Body of pancreas (tissue), 4 donors: ENCODE measurements at regions not wholly inside any gene's neighbourhood (a gene's known extent, or its start where the extent isn't known, plus 50 kb on each side); places are given as distances from the start of the nearest gene placed in this dataset.

Experiments
- POLR2A ChIP-seq, 3 donors: fragments of 450-650 bp; IDR thresholded peaks; one replicate each; pipeline ENCODE4 v1.6.1; 2016; ENCODE audit warnings: antibody characterized with exemption in 3 of 3, mild to moderate bottlenecking in 2 of 3
- TF ChIP-seq, protein P1 (sequence below), 7 experiments: fragments of 450-650 bp in 4 of 7; fragments of 200-600 bp in 3 of 7; sonication (generic) in 3 of 7; IDR thresholded peaks; one replicate each; pipeline ENCODE4 v1.5.1; 2016 to 2019; ENCODE audit warnings: antibody characterized with exemption in 7 of 7

DNA sequence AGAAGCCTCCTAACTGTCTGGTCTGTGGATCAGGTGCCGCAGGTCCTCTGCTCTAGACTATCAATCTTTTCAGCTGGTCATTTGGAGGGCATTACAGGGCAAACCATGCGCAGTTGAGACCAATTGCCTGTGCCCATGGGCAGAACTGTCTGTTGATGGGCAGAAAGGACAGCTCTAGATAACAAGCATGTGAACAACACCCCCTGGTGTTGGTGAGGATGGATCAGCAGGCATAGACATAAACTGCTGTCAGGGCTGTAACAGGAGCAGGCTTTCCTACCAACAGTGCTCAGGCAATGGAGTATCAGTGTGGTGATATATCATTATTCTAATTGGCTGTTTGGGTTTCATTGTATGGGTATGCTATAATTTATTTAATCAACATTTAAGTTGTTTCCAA lies 104.7 kb upstream of the KL start:
- TF ChIP-seq POLR2A (IDR thresholded peaks at IDR 0.05) = no peak
- TF ChIP-seq, protein P1, sequence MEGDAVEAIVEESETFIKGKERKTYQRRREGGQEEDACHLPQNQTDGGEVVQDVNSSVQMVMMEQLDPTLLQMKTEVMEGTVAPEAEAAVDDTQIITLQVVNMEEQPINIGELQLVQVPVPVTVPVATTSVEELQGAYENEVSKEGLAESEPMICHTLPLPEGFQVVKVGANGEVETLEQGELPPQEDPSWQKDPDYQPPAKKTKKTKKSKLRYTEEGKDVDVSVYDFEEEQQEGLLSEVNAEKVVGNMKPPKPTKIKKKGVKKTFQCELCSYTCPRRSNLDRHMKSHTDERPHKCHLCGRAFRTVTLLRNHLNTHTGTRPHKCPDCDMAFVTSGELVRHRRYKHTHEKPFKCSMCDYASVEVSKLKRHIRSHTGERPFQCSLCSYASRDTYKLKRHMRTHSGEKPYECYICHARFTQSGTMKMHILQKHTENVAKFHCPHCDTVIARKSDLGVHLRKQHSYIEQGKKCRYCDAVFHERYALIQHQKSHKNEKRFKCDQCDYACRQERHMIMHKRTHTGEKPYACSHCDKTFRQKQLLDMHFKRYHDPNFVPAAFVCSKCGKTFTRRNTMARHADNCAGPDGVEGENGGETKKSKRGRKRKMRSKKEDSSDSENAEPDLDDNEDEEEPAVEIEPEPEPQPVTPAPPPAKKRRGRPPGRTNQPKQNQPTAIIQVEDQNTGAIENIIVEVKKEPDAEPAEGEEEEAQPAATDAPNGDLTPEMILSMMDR (IDR thresholded peaks at IDR 0.05) = peak in 1 of 7 experiments; percentile 7
